ENCODE measurements at regions not wholly inside any gene's neighbourhood (a gene's known extent, or its start where the extent isn't known, plus 50 kb on each side); places are given as distances from the start of the nearest gene placed in this dataset.
"Not testable (repeated sequence)": the region's sequence is repeated elsewhere in the genome, so short reads cannot be mapped to it uniquely, and the experiment has no call there.

DNA sequence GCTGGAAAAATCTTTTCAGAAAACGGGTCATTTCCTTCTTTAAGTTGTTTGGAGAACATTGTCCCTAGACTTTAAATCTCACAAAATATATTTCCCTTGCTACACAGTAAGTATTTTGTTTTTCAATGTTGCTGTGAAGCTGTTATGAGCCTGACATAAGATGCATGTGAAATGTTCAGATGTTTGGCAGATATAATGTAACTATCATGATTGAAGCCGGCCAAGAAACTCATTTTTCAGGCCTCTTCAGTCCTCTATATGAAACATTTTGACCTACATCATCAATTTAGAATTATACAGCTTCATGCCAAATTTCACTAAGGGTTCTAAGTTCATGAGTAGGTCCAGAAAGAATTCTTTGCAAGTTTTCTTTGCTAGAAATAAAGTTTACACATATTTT lies 133.8 kb downstream of the JRKL start:
- no peak for DNase-seq

DNA sequence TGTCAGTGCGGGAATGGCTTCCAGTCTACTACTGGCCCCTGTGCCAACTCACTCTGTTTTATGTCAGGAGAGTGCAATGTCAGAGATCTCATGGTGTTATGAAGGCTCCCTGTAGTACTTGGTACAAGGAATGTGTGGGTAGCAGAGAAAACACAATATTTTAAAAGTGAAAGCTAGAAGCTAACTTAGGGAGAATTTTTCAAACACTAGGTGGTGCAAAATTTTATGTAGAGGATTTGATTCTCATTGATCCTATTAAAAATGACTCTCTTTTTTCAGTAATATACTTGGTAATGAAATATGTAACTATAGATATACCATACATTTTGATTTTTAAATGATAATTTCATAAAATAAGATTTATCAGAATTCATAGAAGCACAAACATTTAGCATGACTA lies 134.7 kb downstream of the JRKL start:
- no peak for DNase-seq

DNA sequence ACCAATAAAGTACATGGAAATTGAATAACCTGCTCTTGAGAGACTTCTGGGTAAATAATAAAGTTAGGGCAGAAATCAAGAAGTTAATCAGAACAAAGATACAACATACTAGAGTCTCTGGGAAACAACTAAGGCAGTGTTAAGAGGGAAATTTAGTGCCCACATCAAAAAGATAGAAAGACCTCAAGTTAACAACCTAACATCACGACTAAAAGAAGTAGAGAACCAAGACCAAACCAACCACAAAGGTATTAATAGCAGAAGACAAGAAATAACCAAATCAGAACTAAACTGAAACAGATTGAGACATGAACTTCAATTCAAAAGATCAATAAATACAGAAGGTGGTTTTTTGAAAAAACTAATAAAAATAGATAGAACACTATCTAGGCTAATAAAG lies 140.7 kb downstream of the JRKL start:
- no peak for DNase-seq

DNA sequence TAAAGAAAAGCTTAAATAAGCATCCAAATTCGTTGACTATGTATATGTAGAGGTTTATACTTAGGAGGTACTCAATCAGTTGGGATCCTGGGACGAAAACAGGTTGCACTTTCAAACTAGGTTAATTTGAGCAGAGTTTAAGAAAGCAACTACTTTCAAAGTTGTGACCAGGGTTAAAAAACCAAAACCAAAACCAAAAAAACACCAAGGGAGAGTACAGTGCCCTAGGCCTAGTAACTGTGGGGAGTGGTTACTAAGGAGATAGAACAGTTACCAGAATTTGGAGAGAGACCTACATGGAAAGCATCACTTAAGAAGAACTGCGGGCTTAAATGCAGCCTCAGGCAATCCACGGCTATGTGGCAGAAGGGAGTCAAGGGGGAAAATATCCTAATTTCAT lies 148.3 kb downstream of the JRKL start:
- no peak for DNase-seq

DNA sequence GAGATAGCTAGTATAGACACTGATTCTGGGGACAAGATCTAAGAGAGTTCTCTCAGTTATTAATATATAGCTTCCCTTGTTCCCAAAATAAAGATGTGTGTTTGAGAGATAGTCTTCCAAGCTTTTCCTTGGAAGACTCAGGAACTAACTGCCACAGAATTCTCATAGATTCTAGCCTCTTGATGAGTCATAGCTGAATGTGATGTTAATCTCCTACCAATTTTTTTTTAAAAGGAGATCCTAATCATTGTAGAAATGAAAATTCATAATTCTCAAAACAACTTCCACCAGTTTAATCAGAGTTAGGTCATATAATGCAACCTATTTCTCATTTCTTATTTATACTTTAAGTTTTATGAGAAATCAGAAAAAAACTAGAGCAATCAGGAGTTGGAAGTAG lies 148.8 kb downstream of the JRKL start:
- DNase-seq, result no peak

DNA sequence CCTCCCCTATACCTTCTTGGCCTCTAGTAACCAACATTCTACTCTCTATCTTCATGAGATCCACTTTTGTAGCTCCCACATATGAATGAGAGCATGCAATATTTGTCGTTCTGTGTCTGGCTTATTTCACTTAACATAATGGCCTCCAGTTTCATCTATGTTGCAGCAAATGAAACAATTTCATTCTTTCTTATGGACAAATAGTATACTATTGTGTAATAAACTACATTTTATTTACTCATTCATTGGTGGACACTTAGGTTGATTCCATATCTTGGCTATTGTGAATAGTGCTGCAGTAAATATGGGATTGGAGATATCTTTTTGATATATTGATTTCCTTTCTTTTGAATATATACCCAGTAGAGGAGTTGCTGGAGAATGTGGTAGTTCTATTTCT lies 151.1 kb downstream of the JRKL start:
- DNase-seq, result no peak

DNA sequence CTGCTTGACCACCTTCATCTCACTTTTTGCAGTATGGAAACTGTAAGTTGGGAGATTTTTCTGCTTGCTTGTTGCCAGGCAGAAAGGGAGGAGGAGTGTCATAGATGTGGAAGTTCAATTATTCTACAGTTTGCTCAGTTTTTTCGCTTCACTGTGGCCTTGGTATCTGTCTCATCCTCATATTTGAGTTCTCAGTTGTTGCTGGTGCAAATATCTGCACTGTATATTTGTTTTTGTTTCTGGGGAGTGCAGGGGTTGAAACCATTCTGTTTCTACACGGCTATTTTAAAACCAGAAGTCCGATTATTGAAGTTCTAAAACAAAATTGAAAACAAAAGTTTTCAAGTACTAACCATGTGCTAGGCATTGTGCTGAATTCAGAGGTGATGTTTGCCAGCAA lies 153.4 kb downstream of the JRKL start:
- DNase-seq, result no peak

DNA sequence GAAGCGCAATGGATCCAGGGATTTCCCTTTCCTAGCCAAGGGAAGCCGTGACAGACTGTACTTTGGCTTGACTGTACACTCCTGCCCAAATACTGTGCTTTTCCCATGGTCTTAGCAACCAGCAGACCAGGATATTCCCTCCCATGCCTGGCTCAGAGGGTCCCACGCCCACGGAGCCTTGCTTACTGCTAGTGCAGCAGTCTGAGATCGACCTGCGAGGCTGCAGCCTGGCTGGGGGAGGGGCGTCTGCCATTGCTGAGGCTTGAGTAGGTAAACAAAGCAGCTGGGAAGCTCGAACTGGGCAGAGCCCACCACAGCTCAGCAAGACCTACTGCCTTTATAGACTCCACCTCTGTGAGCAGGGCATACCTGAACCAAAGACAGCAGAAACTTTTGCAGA lies 155.4 kb downstream of the JRKL start:
- not testable (repeated sequence) for DNase-seq

DNA sequence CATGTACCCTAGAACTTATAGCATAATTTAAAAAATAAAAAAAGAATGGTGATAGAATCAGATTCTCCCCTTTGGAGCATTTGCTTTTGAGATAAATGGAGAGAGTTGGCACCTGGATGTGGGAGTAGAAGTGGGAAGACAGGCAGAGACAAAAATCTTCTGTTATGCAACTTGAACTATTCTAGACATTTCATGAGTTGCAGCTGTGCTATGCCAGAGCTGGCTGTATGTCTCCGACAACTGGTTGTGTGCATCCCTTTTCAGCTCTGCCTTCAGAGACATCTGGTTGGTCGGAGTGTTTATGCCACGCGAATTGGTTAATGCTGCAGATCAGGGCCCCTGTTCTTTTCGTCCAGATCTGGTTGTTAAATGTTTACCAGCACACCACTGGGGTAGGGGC lies 161.3 kb downstream of the JRKL start:
- no peak for DNase-seq

DNA sequence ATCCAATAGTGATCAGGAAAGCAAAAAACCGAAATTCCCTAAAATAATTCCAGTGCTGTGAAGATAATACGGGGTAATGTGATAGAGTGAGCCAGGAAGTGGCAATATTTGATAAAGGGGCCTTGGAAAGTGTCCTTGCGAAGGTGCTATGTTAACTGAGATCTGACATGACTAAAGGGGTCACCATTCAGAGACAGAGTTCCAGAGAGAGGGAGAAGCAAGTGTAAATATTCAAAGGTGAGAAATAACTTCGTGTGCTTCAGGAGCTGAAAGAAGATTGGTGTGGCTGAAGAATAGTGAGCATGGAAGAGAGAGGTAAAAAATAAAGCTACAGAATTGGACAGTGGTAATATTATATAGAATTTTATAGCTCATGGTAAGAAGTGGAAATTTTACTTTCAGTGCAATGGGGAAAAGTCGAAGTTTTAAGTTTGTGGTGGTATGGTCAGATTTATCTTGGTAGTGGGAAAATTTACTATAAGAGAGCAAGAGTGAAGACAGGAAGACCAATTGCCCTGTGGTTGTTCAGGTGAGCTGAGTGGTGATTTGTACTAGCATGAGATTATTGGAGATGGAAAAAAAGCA lies 164.5 kb downstream of the JRKL start:
- no peak for DNase-seq

DNA sequence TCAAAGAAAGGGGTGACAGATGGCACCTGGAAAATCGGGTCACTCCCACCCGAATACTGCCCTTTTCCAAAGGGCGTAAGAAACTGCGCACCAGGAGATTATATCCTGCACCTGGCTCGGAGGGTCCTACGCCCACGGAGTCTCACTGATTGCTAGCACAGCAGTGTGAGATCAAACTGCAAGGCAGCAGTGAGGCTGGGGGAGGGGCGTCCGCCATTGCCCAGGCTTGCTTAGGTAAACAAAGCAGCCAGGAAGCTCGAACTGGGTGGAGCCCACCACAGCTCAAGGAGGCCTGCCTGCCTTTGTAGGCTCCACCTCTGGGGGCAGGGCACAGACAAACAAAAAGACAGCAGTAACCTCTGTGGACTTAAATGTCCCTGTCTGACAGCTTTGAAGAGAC lies 166.0 kb downstream of the JRKL start:
- not testable (repeated sequence) for DNase-seq

DNA sequence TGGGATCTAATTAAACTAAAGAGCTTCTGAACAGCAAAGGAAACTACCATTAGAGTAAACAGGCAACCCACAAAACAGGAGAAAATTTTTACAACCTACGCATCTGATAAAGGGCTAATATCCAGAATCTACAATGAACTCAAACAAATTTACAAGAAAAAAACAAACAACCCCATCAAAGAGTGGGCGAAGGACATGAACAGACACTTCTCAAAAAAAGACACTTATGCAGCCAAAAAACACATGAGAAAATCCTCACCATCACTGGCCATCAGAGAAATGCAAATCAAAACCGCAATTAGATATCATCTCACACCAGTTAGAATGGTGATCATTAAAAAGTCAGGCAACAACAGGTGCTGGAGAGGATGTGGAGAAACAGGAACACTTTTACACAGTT lies 170.9 kb downstream of the JRKL start:
- not testable (repeated sequence) for DNase-seq

DNA sequence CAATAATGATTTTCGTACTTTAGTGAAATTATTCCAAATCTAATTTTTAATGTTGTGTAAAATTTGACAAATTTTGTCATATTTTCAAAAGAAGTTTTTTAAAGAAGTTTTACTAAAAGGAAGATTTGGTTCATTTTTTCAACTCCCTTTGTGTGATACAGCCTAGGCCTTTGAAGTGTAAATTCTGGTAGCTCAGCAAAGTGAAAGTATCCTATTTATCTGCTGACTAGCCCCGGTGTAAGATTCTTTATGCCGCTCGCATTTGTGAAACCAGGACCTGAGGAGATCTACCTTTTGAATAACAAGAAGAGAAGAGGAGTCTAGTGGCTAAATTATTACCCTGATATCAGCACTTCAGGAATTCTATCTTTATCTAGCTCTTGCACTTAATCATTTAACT lies 177.4 kb downstream of the JRKL start:
- no peak for DNase-seq

DNA sequence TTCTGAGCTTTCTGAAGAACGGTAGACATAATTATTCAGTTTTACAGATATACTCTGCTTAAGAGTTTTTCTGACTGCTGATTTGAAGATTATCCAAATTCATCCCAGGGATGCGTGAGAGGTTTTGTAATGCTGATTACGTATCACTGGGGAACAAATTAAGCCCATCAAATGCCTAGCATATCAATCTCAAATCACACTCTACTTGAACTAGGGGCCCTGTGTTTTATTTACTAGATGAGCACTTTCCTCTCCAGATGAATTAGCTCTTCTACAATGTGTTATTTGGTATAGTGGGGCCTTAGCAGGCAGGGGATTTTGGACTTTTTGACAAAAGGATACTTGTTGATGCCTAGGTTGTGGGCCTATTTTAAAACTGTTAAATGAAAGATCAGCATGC lies 177.9 kb downstream of the JRKL start:
- DNase-seq, result no peak

DNA sequence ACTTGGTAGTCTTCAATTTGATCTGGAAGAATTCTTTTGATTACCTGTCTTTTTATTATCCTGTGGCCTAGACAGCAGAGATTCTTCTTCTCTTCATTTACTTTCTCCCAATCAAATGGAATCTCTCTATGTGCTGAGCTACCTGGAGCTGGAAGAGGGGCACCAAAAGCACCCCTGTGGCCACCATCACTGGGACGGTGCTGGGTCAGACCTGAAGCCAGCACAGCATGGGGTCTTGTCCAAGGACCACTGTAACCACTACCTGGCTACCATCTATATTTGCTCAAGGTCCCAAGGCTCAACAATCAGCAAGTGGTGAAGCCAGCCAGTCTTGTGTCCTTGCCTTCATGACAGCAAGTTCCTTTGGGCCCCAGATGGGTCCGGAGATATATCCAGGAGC lies 186.6 kb downstream of the JRKL start:
- no peak for DNase-seq

DNA sequence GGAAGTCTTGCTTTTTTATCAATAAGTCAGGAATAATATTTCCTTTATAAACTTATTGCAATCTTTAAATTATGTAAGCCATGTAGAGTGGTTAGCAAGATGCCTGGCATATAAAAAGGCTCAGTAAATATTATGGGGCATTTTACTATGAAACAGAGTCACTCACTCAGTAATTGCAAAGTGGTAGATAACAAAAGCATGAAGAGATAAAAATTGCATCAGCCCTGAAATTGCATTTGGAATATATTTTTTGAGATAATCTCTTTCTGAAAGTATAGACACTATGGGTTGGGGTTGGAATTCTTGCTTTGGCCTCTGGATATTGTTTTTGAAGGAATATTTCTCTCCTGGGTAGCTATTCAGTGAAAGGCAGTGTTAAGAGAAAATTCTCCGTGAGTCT lies 188.6 kb downstream of the JRKL start:
- no peak for DNase-seq

DNA sequence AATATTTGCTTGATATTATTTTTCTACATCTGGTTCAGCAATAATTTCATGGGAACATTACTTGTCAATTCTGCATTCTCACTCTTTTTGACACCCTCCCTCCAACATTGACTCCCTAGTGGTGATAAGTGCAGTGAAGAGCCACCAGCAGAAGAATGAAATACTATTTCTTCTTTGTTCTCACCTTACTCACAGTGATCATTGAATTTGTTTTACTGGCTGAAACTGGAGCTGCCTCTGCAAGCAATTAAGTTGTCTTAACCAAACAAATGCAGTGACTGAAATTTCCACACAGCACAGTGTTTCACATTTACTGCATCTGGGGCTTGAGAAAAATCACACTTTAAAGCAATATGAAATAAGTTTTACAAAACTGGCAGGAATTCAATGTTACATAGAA lies 189.8 kb downstream of the JRKL start:
- DNase-seq, result no peak

DNA sequence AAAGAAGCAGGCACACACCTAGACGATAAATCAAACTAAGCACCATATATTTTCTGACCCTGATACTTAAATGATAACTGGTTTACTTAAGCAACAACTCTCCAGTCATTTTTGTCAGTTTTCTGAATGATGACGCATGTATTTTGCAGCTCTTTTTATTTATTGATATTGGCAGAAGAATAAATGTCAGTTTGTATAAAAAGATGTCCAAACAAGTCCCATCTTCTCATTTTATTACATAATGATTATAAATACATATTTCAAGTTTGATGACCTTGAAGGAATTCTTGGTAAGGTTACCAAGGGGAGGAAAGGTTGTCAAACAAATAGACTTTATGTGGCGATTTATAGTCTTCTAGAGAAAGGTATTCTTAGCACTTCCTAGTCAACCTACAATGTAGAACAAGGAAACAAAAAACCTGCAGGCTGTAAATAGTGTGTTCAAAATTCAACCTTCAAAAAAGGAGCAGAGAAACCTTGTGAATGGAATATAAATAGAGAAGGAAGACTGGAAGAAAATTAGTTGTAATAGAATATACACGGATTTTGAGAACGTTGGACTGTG lies 190.7 kb downstream of the JRKL start:
- no peak for DNase-seq

DNA sequence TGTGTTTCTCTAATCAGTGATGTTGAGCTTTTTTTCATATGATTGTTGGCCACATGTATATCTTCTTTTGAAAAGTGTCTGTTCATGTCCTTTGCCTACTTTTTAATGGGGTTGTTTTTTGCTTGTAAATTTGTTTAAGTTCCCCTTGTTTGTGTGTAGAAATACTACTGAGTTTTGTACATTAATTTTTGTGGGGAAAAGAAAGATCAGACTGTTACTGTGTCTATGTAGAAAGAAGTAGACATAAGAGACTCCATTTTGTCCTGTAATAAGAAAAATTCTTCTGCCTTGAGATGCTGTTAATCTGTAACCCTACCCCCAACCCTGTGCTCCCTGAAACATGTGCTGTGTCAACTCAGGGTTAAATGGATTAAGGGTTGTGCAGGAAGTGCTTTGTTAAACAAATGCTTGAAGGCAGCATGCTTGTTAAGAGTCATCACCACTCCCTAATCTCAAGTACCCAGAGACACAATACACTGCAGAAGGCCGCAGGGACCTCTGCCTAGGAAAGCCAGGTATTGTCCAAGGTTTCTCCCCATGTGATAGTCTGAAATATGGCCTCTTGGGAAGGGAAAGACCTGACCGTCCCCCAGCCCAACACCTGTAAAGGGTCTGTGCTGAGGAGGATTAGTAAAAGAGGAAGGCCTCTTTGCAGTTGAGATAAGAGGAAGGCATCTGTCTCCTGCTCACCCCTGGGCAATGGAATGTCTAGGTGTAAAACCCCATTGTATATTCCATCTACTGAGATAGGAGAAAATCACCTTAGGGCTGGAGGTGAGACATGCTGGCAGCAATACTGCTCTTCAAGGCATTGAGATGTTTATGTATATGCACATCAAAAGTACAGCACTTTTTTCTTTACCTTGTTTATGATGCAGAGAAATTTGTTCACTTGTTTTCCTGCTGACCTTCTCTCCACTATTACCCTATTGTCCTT lies 196.4 kb downstream of the JRKL start:
- not testable (repeated sequence) for DNase-seq

DNA sequence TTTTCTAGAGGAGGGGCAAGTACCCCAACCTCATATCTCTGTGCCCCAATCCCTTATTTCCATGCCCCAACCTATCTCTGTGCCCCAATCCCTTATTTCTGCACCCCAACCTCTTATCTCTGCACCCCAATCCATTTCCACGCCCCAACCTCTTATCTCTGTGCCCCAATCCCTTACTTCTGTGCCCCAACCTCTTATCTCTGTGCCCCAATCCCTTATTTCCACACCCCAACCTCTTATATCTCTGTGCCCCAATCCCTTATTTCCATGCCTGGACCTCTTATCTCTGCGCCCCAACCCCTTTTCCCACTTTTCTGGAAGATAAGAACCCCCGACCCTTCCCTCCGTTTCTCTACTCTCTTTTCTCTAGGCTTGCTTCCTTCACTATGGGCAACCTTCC lies 199.0 kb downstream of the JRKL start:
- not testable (repeated sequence) for DNase-seq

DNA sequence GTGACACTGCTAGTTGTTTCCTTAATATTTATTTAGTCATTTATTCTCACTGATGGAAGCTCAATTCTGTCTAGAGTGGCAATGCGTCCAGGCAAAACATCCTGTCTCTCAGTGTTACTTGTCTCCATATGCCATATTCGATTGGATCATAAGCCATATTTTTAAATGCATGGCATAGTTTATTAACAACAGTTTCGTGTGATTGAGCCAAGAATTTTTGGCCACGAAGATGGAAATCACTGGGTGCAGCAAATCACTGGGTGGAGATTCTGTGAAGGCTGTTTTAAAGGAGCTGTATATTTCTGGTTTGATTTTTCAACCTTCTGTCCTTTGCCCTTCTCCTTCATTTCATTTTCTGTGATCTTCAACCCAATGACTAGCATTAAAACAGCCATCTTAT lies 205.2 kb downstream of the JRKL start:
- DNase-seq, result no peak

DNA sequence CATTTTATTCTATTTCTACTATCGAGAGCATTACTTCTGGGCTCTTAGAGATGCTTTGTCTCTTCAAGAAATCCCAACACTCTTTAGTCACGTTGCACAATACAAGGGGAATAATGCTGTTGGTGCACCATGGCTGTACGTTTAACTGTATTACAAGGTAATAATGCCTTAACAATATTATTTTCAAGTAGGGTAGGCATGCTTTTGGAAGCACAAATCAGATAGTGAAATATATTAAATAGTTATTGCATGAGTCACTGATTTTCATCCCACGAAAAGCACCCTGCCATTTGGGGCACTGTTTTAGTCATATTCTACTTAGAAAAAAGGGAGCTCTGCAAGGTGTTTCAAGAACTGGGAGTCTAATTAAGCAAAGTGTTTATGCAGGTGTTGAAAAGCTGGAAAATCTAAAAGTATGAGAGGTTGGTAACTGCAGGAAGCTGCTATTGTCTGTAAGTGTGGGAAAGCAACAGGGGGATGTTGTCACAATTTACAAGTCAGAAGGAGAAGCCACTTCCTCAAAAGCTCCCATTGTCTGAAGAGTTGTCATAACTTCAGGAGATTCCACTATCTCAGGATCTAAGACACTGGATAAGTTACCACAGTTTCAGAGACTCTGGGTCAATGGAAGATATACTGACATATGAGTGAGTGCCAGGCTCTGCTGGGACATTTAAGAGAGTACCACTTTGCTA lies 218.2 kb downstream of the JRKL start:
- no peak for DNase-seq

DNA sequence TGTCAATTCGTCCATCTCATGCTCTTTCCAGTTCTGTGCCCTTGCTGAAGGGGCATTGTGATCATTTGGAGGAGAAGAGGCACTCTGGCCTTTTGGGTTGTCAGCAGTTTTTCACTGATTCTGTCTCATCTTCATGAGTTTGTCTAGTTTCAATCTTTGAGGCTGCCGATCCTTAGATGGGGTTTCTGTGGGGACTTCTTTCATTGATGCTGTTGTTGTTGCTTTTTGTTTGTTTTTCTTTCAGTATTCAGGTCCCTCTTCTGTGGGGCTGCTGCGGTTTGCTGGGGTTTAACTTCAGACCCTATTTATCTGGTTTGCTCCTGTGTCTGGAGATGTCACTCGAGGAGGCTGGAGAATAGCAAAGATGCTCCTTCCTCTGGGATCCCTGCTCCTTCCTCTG lies 224.3 kb downstream of the JRKL start:
- DNase-seq, result no peak

DNA sequence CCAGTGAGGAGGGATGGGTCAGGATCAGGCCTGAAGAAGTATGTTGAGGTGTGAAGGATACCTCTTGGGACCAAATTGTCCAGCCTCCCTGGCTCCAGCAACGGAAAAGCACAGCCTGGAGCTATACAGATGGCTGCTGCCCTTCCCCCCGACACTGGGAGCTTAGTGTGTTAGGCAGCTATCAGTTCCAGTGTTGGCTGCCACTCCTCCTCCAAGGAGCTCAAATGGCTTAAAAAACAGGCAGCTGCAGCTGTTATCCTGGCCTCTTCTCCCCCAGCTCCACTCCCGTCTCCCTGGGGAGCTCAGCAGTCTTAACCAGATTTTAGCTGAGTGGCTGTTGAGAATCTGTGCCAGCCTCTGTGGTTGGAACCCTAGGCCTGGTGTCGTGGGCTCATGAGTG lies 225.0 kb downstream of the JRKL start:
- DNase-seq, result peak; percentile 98

Data from NCI-H2171 (cell line).